ENCODE measurements at regions not wholly inside any gene's neighbourhood (a gene's known extent, or its start where the extent isn't known, plus 50 kb on each side); places are given as distances from the start of the nearest gene placed in this dataset.

GRCh38 chr1:198861636-198862035 is 222.8 kb downstream of the PTPRC start:
- DNase-seq: no peak

- DNase-seq: no peak
These were observed 225.9 kb downstream of the PTPRC start for GRCh38 chr1:198864695-198865094.

- no peak for DNase-seq
These were observed 226.5 kb downstream of the PTPRC start for GRCh38 chr1:198865319-198865718.

GRCh38 chr1:198867182-198867581 is 228.3 kb downstream of the PTPRC start:
- no peak for DNase-seq

GRCh38 chr1:198873696-198874230 is 234.9 kb downstream of the PTPRC start:
- DNase-seq: no peak

- DNase-seq: peak in 20 of 51 donors; percentile 2 to 45 (median 15)
These were observed 237.6 kb downstream of the PTPRC start for GRCh38 chr1:198876371-198876871.

GRCh38 chr1:198878566-198878965 is 239.7 kb downstream of the PTPRC start:
- no peak for DNase-seq

GRCh38 chr1:198879711-198880306 is 241.0 kb downstream of the PTPRC start:
- no peak for DNase-seq

- no peak for DNase-seq
These were observed 241.6 kb downstream of the PTPRC start for GRCh38 chr1:198880397-198880796.

- DNase-seq: no peak
These were observed 242.2 kb downstream of the PTPRC start for GRCh38 chr1:198880818-198881597.

- DNase-seq: no peak
These were observed 244.3 kb downstream of the PTPRC start for GRCh38 chr1:198883184-198883583.

GRCh38 chr1:198887866-198888265 is 249.0 kb downstream of the PTPRC start:
- DNase-seq: no peak

GRCh38 chr1:198888379-198888943 is 249.6 kb downstream of the PTPRC start:
- DNase-seq: no peak

GRCh38 chr1:198889101-198889500 is 250.3 kb downstream of the PTPRC start:
- DNase-seq: no peak

GRCh38 chr1:198889749-198890148 is 250.9 kb downstream of the PTPRC start:
- DNase-seq: no peak

- DNase-seq: no peak
These were observed 251.5 kb downstream of the PTPRC start for GRCh38 chr1:198890214-198890930.

GRCh38 chr1:198892065-198892464 is 253.2 kb downstream of the PTPRC start:
- DNase-seq: no peak

- DNase-seq: no peak
These were observed 254.3 kb downstream of the PTPRC start for GRCh38 chr1:198893141-198893540.

GRCh38 chr1:198893763-198894444 is 255.1 kb downstream of the PTPRC start:
- no peak for DNase-seq

GRCh38 chr1:198901266-198901665 is 262.4 kb downstream of the PTPRC start:
- peak in 6 of 51 donors; percentile 1 to 31 (median 14) for DNase-seq

GRCh38 chr1:198902655-198903054 is 263.8 kb downstream of the PTPRC start:
- DNase-seq: peak in 1 of 51 donors; percentile 1
